HG02642 (cell line): ENCODE measurements at regions not wholly inside any gene's neighbourhood (a gene's known extent, or its start where the extent isn't known, plus 50 kb on each side); places are given as distances from the start of the nearest gene placed in this dataset.

ENCODE experiments used
- ATAC-seq: cut with Tn5 transposase; IDR thresholded peaks from one replicate; pipeline ENCODE4 v1.9.1; 2021; ENCODE audit warnings: mild to moderate bottlenecking; ENCODE audit not compliant: unreplicated experiment, poor library complexity

- no peak for ATAC-seq
These were observed 205.4 kb upstream of the CDH2 start for GRCh38 chr18:28382215-28382879.

- ATAC-seq, result no peak
These were observed 195.3 kb upstream of the CDH2 start for GRCh38 chr18:28372186-28372585.

- no peak for ATAC-seq
These were observed 189.7 kb upstream of the CDH2 start for GRCh38 chr18:28366676-28367075.

- ATAC-seq, result no peak
These were observed 188.5 kb upstream of the CDH2 start for GRCh38 chr18:28365411-28365831.

GRCh38 chr18:28363124-28363523, 186.2 kb upstream of the CDH2 start:
- ATAC-seq, result no peak

GRCh38 chr18:28359176-28359575, 182.2 kb upstream of the CDH2 start:
- ATAC-seq, result no peak

DNA sequence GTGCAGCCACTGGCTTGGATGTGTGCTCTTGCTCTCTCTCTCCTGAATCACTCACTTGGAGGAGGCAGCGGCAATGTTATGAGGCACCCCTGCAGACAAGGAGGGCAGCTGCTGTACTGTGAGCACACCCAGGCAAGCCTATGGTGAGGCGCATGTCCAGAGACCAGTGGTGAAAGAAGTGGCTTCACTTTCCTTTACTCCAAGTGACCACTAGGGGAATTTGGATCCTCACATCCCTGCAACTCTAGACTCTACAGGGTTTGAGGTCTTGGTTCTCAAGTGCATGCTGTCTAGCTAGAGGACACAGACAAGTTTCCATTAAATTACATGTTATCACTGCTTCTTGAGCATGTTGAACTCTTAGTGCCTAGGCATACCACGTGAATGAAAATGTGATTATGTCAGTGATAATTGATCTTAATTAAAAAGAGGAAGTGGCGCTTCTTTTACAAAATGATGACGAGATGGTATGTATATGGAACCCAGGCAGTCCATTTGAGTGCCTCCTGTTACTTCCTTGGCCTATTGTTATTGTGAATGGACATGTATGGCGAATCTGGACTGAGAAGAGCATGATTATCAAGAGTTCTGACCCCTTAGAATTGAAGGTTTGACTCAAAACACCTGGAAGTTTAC, 181.0 kb upstream of the CDH2 start:
- no peak for ATAC-seq

DNA sequence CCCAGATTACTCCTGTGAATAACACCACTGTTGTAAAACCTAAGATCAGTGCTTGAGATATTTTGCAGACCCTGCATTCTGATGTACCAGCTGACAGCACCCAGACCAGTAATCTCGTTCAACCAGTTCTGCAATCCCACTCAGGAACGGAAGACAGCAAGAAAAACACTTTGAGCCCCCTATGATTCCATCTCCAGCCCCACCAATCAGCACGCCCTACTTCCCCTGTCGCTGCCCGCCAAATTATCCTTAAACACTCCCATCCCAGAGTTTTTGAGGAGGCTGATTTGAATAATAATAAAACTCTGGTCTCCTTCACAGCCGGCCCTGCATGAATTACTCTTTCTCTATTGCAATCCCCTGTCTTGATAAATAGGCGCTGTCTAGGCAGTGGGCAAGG, 173.9 kb upstream of the CDH2 start:
- no peak for ATAC-seq

DNA sequence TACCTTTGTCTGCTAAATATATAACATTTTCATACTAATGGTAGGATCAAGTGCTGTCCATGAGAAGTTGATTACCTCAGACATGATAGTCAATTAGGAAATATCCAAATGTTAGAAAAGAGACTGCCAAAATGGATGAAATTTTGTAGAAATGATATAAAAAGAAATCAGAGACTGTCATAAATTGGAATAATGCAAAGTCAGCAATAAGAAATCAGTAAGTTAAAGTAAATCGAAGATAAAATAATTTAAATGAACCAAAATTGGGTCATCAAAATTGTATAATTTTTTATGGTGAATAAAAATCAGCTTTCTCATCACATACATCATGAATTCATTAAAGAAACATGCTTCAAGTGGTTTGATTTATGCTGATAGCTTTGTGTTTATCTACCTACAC, 165.3 kb upstream of the CDH2 start:
- ATAC-seq, result no peak

DNA sequence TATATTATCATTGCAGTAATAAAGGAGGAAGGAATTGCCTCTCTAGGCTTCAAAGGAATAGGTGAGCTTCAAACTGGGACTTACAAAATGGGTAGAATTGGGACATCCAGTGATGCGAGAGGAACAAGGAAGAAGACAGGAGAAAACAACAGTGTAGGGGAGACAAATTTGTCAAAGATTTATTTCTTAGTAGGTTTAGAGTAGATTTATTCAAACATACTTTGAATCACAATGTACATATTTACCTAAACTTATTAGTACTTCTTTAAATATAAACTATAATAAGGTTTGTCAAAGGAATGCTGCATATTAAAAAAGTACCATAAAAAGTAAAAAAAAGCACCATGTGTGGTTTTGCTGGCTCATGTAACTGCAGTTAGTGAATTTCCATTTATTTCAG, 161.4 kb upstream of the CDH2 start:
- no peak for ATAC-seq

- no peak for ATAC-seq
These were observed 157.6 kb upstream of the CDH2 start for GRCh38 chr18:28334516-28334915.

DNA sequence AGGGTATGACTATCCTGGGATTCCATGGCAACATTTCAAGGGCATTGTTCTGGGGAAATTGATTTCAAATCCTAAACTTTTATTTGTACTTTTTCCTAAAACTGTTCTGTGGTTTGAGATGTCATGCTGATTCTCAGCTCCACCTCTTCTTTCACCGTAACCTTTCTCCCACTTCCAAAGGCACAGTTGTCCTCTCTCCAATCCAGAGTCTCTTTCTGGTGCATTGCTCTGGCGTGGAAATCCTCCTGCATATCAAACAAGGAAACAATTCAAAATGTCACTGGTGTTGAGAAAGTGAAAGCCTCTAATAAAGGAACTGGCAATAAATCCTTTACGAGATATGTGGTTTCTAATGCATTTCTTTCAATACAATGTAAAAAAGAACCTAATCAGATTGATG, 155.1 kb upstream of the CDH2 start:
- no peak for ATAC-seq

DNA sequence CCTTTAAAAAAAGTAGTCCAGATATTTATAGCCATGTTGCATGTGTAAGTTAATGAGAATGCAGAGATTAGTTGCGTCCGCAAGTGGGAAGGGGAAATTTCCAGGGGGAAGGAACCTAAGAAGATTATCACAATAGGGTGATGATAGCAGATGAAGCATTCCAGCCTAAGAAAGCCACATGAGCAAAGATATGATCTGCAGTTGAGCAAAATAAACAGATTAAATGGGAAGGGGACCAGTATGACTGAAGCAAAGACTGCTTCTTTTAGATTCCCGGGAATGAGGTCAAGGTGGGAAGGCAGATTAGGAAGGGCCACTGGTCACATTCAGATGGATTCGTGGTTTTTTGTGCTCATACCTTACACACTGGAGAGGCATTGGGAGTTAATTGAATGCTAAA, 154.6 kb upstream of the CDH2 start:
- ATAC-seq, result no peak

- no peak for ATAC-seq
These were observed 136.7 kb upstream of the CDH2 start for GRCh38 chr18:28313602-28314001.

- no peak for ATAC-seq
These were observed 111.9 kb upstream of the CDH2 start for GRCh38 chr18:28288784-28289183.

DNA sequence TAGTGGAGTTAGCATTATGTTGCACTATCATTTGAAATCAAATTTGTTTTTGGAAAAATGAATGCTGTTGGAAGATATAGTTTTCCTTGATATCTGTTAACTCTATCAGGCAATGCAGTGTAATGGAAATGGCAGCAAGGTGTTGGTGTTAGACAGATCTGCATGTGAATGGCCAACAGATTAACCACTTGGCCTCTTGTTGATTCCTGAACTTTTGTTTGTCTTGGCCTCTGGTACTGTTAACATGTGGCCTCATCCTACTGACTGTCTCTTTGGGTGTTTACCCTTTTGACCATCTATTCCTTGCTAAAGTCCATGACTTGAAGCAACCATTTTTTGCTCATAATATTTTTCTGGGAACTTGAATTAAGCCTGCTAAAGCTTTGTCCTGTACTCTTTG, 110.2 kb upstream of the CDH2 start:
- ATAC-seq, result no peak

DNA sequence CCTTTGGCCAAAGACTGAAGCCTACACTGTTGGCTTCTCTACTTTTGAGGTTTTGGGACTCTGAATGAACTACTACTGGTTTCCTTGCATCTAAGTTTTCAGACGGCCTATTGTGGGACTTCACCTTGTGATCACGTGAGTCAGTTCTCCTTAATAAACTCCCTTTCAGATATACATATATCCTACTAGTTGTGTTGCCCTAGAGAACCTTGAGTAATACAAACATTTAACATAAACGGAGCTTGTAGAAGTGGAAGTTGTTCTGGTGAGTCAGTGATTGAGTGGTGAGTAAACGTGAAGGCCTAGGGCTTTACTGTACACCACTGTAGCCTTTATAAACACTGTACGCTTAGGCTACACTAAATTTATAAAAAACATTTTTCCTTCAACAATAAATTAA, 107.2 kb upstream of the CDH2 start:
- no peak for ATAC-seq

GRCh38 chr18:28281400-28281799, 104.5 kb upstream of the CDH2 start:
- ATAC-seq, result no peak

GRCh38 chr18:28269750-28270149, 92.8 kb upstream of the CDH2 start:
- no peak for ATAC-seq

DNA sequence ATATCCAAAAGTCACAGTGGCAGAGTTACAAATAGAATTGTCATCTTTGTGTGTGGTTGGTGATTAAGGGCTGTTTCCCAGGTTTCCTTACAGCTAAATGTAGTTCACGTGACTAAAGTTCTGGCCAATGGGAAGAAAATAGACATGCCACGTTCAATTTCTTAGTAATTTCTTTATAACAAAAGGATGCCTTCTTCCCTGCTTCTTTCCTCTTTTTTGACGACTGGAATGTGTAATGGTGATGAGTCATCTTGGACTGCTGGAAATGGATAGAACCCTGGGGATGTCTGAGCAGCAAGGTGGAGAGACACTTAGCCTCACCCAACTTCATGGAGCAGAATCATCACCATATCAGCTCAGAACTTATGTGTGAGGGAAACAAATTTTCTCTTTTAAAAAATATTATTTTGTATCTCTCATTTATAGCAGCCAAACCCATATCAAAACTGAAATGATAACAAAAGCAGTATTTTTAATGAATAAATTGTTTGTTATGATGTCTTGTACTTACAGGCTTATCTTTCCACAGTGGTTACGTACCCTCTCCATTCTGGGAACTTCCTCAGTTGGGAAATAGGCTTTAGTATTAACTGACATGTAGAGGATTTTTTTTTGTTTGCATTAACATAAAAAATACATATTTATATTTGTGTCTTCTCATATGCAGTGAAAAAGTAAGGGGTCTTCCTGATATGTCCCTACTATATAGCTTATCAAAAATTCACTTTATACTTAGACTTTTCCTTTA, 91.1 kb upstream of the CDH2 start:
- no peak for ATAC-seq

GRCh38 chr18:28267276-28267675, 90.3 kb upstream of the CDH2 start:
- ATAC-seq, result no peak

DNA sequence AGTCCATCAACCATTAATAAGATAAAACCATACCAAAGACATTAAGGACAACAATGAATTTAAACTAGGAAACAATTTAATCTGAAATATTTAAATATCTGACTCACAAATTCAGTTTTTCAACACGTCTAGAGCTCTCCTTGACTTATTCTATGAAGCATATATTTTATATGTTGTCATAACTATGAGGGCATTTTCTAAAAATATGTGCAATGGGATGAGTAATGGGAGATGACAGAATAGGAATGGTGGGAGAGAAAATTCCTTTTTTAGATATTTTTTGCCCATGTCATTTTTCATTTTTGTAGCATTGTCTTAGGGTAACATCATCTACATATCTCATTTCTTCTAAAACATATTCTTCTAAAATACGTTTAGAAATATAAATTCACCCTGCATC, 79.2 kb upstream of the CDH2 start:
- ATAC-seq, result no peak
